ENCODE measurements at regions not wholly inside any gene's neighbourhood (a gene's known extent, or its start where the extent isn't known, plus 50 kb on each side); places are given as distances from the start of the nearest gene placed in this dataset.

GRCh38 chr6:166752928-166753721, 126.1 kb upstream of the RPS6KA2 start:
- Histone ChIP-seq H3K9ac (ENCODE audit: insufficient read depth, low read depth, low read length) (no peak overlapping the region), H4K20me1 (ENCODE audit: insufficient read depth, low read length) (no peaks in the 10 kb centered on the region; the same call in 1 of the 2 replicates), H2AFZ (ENCODE audit: low read length) (no peak overlapping the region), H3K4me2 (ENCODE audit: low read depth, low read length) (no peak overlapping the region), H3K9me3 (ENCODE audit: low read length) (no peaks in the 10 kb centered on the region), H3K79me2 (ENCODE audit: insufficient read depth, low read length) (no peaks in the 10 kb centered on the region), H3K27me3 (ENCODE audit: control insufficient read depth in 1 of 2, insufficient read depth in 2 of 2, low read length in 2 of 2) (peaks cover 14 to 44% of the 10 kb centered on the region in 2 experiments; a peak in 4 of 5 replicates), H3K36me3 (replicated peaks in 1 of 2; ENCODE audit: control insufficient read depth in 1 of 2, insufficient read depth in 2 of 2, low read length in 2 of 2) (no peaks in the 10 kb centered on the region), H3K27ac (ENCODE audit: extremely low read length, insufficient read depth, low read length) (no peak overlapping the region), H3K4me3 (replicated peaks in 1 of 3; ENCODE audit: insufficient read depth in 1 of 3, low read depth in 2 of 3, low read length in 3 of 3) (no peak overlapping the region), H3K4me1 (ENCODE audit: insufficient read depth, low read length) (no peaks in the 10 kb centered on the region)
- no peak for ATAC-seq
- POLR2A ChIA-PET = no interaction called here
- intact Hi-C loops (cut with micrococcal nuclease; ENCODE audit: unreplicated experiment) = no loop called here
- no peak for FAIRE-seq
- 20% methylated on average over 6 of the region's 6 CpGs for WGBS (ENCODE audit: low lambda C conversion rate)
- CTCF ChIA-PET (ENCODE audit: low intra/inter-chr PET ratio, low total read pairs) = no interaction called here
- TF ChIP-seq SMYD3 (CRISPR knock-in tag; IDR thresholded peaks at IDR 0.05) (no peak), MAZ (IDR thresholded peaks at IDR 0.05; ENCODE audit: borderline replicate concordance, low read depth, low read length) (no peak), MAZ (CRISPR knock-in tag; IDR thresholded peaks at IDR 0.05; ENCODE audit: low read depth) (no peak), FOXC1 (CRISPR knock-in tag; IDR thresholded peaks at IDR 0.05; ENCODE audit: borderline replicate concordance) (no peak), ATF7 (IDR thresholded peaks at IDR 0.05) (peak; percentile 55; the same call in 1 of the 2 replicates), ATF7 (CRISPR knock-in tag; IDR thresholded peaks at IDR 0.05) (no peak)
- in situ Hi-C loops (cut with HindIII; ENCODE audit: extremely low pct_ligation_motif_present, low pct_unique_long_range_greater_than_20kb) = no loop called here
- DNase-seq (ENCODE audit: low spot score) = no peak
- BruUV-seq (replicated peaks) = no TSS peak

- Histone ChIP-seq H3K27ac (ENCODE audit: extremely low read length, insufficient read depth, low read length) (no peak overlapping the region), H3K36me3 (replicated peaks in 1 of 2; ENCODE audit: control insufficient read depth in 1 of 2, insufficient read depth in 2 of 2, low read length in 2 of 2) (no peaks in the 10 kb centered on the region), H3K4me2 (ENCODE audit: low read depth, low read length) (no peak overlapping the region), H3K9me3 (ENCODE audit: low read length) (no peaks in the 10 kb centered on the region), H3K9ac (ENCODE audit: insufficient read depth, low read depth, low read length) (no peak overlapping the region), H3K27me3 (ENCODE audit: control insufficient read depth in 1 of 2, insufficient read depth in 2 of 2, low read length in 2 of 2) (peaks cover 10 to 43% of the 10 kb centered on the region in 2 experiments; a peak in 4 of 5 replicates), H3K79me2 (ENCODE audit: insufficient read depth, low read length) (no peaks in the 10 kb centered on the region), H3K4me3 (replicated peaks in 1 of 3; ENCODE audit: insufficient read depth in 1 of 3, low read depth in 2 of 3, low read length in 3 of 3) (no peak overlapping the region), H3K4me1 (ENCODE audit: insufficient read depth, low read length) (no peaks in the 10 kb centered on the region), H2AFZ (ENCODE audit: low read length) (no peak overlapping the region), H4K20me1 (ENCODE audit: insufficient read depth, low read length) (no peaks in the 10 kb centered on the region; the same call in 1 of the 2 replicates)
- no peak for DNase-seq (ENCODE audit: low spot score)
- intact Hi-C loops (cut with micrococcal nuclease; ENCODE audit: unreplicated experiment) (no loop called here), in situ Hi-C loops (cut with HindIII; ENCODE audit: extremely low pct_ligation_motif_present, low pct_unique_long_range_greater_than_20kb) (no loop called here)
- WGBS (ENCODE audit: low lambda C conversion rate) = 47% methylated on average over 9 of the region's 9 CpGs
- no TSS peak for BruUV-seq (replicated peaks)
- no peak for ATAC-seq
- ChIA-PET CTCF (ENCODE audit: low intra/inter-chr PET ratio, low total read pairs) (no interaction called here), POLR2A (no interaction called here)
- FAIRE-seq = no peak
- no peak for TF ChIP-seq MTF1 (CRISPR knock-in tag; IDR thresholded peaks at IDR 0.05)
- no peak for TF ChIP-seq ZNF18 (CRISPR knock-in tag; IDR thresholded peaks at IDR 0.05; ENCODE audit: insufficient replicate concordance)
- no peak for TF ChIP-seq ZNF570 (CRISPR knock-in tag; IDR thresholded peaks at IDR 0.05; ENCODE audit: borderline replicate concordance)
- TF ChIP-seq FOSL1 (CRISPR knock-in tag; IDR thresholded peaks at IDR 0.05; ENCODE audit: borderline replicate concordance) = no peak
- no peak for TF ChIP-seq ZNF451 (CRISPR knock-in tag; IDR thresholded peaks at IDR 0.05)
Observed at GRCh38 chr6:166752097-166752496, 125.0 kb upstream of the RPS6KA2 start.

Measured in HepG2 (cell line).